ENCODE measurements at regions not wholly inside any gene's neighbourhood (a gene's known extent, or its start where the extent isn't known, plus 50 kb on each side); places are given as distances from the start of the nearest gene placed in this dataset.

- no peak for TF ChIP-seq CTCF (optimal IDR thresholded peaks at IDR 0.05 in 1 of 3, IDR thresholded peaks at IDR 0.05 in 1 of 3, conservative IDR thresholded peaks at IDR 0.05 in 1 of 3; ENCODE audit: extremely low read depth in 1 of 3, insufficient read depth in 2 of 3, low read length in 3 of 3)
- no peak for TF ChIP-seq EZH2 (IDR thresholded peaks at IDR 0.05; ENCODE audit: low read length)
- Histone ChIP-seq H3K4me2 (ENCODE audit: control insufficient read depth, extremely low read depth, insufficient read depth, low read depth, low read length) (no peak overlapping the region), H2AFZ (ENCODE audit: control insufficient read depth, low read length) (no peak overlapping the region), H3K27me3 (ENCODE audit: control insufficient read depth, extremely low read depth, insufficient read depth, low read length) (no peaks in the 10 kb centered on the region), H3K79me2 (ENCODE audit: control insufficient read depth, insufficient read depth, low read length) (no peaks in the 10 kb centered on the region), H3K27ac (ENCODE audit: control insufficient read depth, insufficient read depth, low read length) (no peak overlapping the region), H3K4me3 (ENCODE audit: control insufficient read depth in 2 of 3, extremely low read depth in 1 of 3, insufficient read depth in 2 of 3, low read depth in 1 of 3, low read length in 3 of 3) (no peak overlapping the region), H3K36me3 (ENCODE audit: control insufficient read depth in 2 of 2, extremely low read depth in 1 of 2, insufficient read depth in 2 of 2, low read length in 2 of 2) (no peaks in the 10 kb centered on the region), H3K4me1 (ENCODE audit: control insufficient read depth, extremely low read depth, insufficient read depth, low read length) (no peaks in the 10 kb centered on the region), H3K9ac (ENCODE audit: control insufficient read depth, extremely low read depth, insufficient read depth, low read length) (no peak overlapping the region), H3K9me3 (ENCODE audit: control insufficient read depth, low read depth, low read length) (no peaks in the 10 kb centered on the region), H4K20me1 (ENCODE audit: control insufficient read depth, extremely low read depth, insufficient read depth, low read length) (no peaks in the 10 kb centered on the region), H3K9me1 (ENCODE audit: control insufficient read depth, extremely low read depth, insufficient read depth, low read length) (no peaks in the 10 kb centered on the region)
- dilution Hi-C loops (cut with MboI; ENCODE audit: extremely low pct_ligation_motif_present, low sequenced_read_pairs), result no loop called here
- FAIRE-seq (no peak), DNase-seq (ENCODE audit: low read depth, low spot score) (no peak)
These were observed 155.3 kb downstream of the MIAT start for GRCh38 chr22:26812731-26813130.

GRCh38 chr22:26816726-26817125, 159.3 kb downstream of the MIAT start:
- DNase-seq (ENCODE audit: low read depth, low spot score), result no peak
- Histone ChIP-seq H3K27ac (ENCODE audit: control insufficient read depth, insufficient read depth, low read length) (no peak overlapping the region), H2AFZ (ENCODE audit: control insufficient read depth, low read length) (no peak overlapping the region), H3K4me2 (ENCODE audit: control insufficient read depth, extremely low read depth, insufficient read depth, low read depth, low read length) (no peak overlapping the region), H3K9me1 (ENCODE audit: control insufficient read depth, extremely low read depth, insufficient read depth, low read length) (no peaks in the 10 kb centered on the region), H3K4me1 (ENCODE audit: control insufficient read depth, extremely low read depth, insufficient read depth, low read length) (no peaks in the 10 kb centered on the region), H3K36me3 (ENCODE audit: control insufficient read depth in 2 of 2, extremely low read depth in 1 of 2, insufficient read depth in 2 of 2, low read length in 2 of 2) (no peaks in the 10 kb centered on the region), H4K20me1 (ENCODE audit: control insufficient read depth, extremely low read depth, insufficient read depth, low read length) (no peaks in the 10 kb centered on the region), H3K27me3 (ENCODE audit: control insufficient read depth, extremely low read depth, insufficient read depth, low read length) (no peaks in the 10 kb centered on the region), H3K4me3 (ENCODE audit: control insufficient read depth in 2 of 3, extremely low read depth in 1 of 3, insufficient read depth in 2 of 3, low read depth in 1 of 3, low read length in 3 of 3) (no peak overlapping the region), H3K79me2 (ENCODE audit: control insufficient read depth, insufficient read depth, low read length) (no peaks in the 10 kb centered on the region), H3K9me3 (ENCODE audit: control insufficient read depth, low read depth, low read length) (peaks cover 2% of the 10 kb centered on the region), H3K9ac (ENCODE audit: control insufficient read depth, extremely low read depth, insufficient read depth, low read length) (no peak overlapping the region)
- dilution Hi-C loops (cut with MboI; ENCODE audit: extremely low pct_ligation_motif_present, low sequenced_read_pairs), result no loop called here
- TF ChIP-seq CTCF (optimal IDR thresholded peaks at IDR 0.05 in 1 of 3, IDR thresholded peaks at IDR 0.05 in 1 of 3, conservative IDR thresholded peaks at IDR 0.05 in 1 of 3; ENCODE audit: extremely low read depth in 1 of 3, insufficient read depth in 2 of 3, low read length in 3 of 3), result no peak
- TF ChIP-seq EZH2 (IDR thresholded peaks at IDR 0.05; ENCODE audit: low read length), result no peak
- no peak for FAIRE-seq

Data from keratinocyte (primary cell).